ENCODE measurements at regions not wholly inside any gene's neighbourhood (a gene's known extent, or its start where the extent isn't known, plus 50 kb on each side); places are given as distances from the start of the nearest gene placed in this dataset.

DNA sequence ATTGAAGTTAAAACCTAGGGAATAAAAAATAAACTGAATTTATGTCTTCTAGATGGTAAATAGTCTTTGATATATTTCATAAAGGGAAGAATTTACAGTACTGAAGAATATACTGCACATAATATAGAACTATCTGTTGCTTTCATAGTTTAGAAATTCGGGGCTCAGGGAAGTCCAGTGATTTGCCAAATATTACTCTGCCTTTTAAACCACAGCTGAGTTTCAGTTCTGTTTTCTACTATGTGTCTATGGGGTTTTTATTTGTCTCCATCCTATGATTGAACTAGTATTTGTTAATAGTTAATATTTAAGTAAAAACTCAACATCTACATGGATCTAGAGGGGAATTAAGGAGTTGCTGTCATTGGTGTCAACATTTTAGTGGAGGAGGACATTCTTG, 715.0 kb upstream of the CDH8 start:
- no peaks in the 10 kb centered on the region for H3K36me3 ChIP-seq (replicated peaks; ENCODE audit: insufficient read depth, low read depth)
- H2AFZ ChIP-seq: no peak overlapping the region
- no peak overlapping the region for H3K4me2 ChIP-seq
- H3K9me3 ChIP-seq (ENCODE audit: low read depth): no peaks in the 10 kb centered on the region
- no peak overlapping the region for H3K4me3 ChIP-seq
- H3K79me2 ChIP-seq: no peaks in the 10 kb centered on the region
- H4K20me1 ChIP-seq (ENCODE audit: insufficient read depth, poor library complexity, severe bottlenecking): no peaks in the 10 kb centered on the region
- H3K27ac ChIP-seq: no peak overlapping the region
- no peaks in the 10 kb centered on the region for H3K27me3 ChIP-seq
- H3K4me1 ChIP-seq (ENCODE audit: insufficient read depth): no peaks in the 10 kb centered on the region
- H3K9me2 ChIP-seq (replicated peaks; ENCODE audit: insufficient read depth): no peaks in the 10 kb centered on the region
- 77% methylated on average over 1 of the region's 1 CpG for WGBS (ENCODE audit: low lambda C conversion rate, missing lambda C conversion rate)
- DNase-seq (ENCODE audit: low spot score): no peak
- TF ChIP-seq EZH2 (IDR thresholded peaks at IDR 0.05; ENCODE audit: borderline replicate concordance) (no peak), EZH2phosphoT487 (IDR thresholded peaks at IDR 0.05; ENCODE audit: low read depth, severe bottlenecking, unreplicated experiment) (no peak)
- TF ChIP-seq, protein P1, sequence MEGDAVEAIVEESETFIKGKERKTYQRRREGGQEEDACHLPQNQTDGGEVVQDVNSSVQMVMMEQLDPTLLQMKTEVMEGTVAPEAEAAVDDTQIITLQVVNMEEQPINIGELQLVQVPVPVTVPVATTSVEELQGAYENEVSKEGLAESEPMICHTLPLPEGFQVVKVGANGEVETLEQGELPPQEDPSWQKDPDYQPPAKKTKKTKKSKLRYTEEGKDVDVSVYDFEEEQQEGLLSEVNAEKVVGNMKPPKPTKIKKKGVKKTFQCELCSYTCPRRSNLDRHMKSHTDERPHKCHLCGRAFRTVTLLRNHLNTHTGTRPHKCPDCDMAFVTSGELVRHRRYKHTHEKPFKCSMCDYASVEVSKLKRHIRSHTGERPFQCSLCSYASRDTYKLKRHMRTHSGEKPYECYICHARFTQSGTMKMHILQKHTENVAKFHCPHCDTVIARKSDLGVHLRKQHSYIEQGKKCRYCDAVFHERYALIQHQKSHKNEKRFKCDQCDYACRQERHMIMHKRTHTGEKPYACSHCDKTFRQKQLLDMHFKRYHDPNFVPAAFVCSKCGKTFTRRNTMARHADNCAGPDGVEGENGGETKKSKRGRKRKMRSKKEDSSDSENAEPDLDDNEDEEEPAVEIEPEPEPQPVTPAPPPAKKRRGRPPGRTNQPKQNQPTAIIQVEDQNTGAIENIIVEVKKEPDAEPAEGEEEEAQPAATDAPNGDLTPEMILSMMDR (IDR thresholded peaks at IDR 0.05; ENCODE audit: poor library complexity): no peak

DNA sequence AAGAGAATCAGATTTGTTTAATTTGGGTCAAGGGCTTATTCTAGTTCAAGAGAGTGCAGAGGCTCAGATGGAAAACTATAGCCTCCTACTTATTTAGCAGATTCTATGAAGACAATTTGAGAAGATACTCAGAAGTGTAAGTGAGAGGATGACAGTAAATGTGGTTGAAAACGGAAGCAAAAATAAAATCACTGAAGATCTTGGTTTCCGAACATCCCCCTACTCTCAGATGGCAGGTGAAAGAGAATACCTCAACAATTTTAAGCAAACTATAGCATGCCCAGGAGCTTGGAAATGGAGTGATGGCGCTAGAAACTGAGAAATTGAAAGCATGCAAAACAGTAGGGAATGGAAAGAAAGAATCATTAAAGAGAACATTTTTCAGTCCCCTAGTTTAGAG, 705.5 kb upstream of the CDH8 start:
- Histone ChIP-seq H3K79me2 (no peaks in the 10 kb centered on the region), H3K9me2 (replicated peaks; ENCODE audit: insufficient read depth) (no peaks in the 10 kb centered on the region), H3K27me3 (no peaks in the 10 kb centered on the region), H3K9me3 (ENCODE audit: low read depth) (no peaks in the 10 kb centered on the region), H2AFZ (no peak overlapping the region), H4K20me1 (ENCODE audit: insufficient read depth, poor library complexity, severe bottlenecking) (no peaks in the 10 kb centered on the region), H3K27ac (no peak overlapping the region), H3K36me3 (replicated peaks; ENCODE audit: insufficient read depth, low read depth) (no peaks in the 10 kb centered on the region), H3K4me2 (no peak overlapping the region), H3K4me3 (no peak overlapping the region), H3K4me1 (ENCODE audit: insufficient read depth) (no peaks in the 10 kb centered on the region)
- 60% methylated on average over 3 of the region's 3 CpGs for WGBS (ENCODE audit: low lambda C conversion rate, missing lambda C conversion rate)
- TF ChIP-seq EZH2phosphoT487 (IDR thresholded peaks at IDR 0.05; ENCODE audit: low read depth, severe bottlenecking, unreplicated experiment) (no peak), EZH2 (IDR thresholded peaks at IDR 0.05; ENCODE audit: borderline replicate concordance) (no peak)
- TF ChIP-seq, protein P1 (IDR thresholded peaks at IDR 0.05; ENCODE audit: poor library complexity): no peak
- DNase-seq (ENCODE audit: low spot score): no peak

DNA sequence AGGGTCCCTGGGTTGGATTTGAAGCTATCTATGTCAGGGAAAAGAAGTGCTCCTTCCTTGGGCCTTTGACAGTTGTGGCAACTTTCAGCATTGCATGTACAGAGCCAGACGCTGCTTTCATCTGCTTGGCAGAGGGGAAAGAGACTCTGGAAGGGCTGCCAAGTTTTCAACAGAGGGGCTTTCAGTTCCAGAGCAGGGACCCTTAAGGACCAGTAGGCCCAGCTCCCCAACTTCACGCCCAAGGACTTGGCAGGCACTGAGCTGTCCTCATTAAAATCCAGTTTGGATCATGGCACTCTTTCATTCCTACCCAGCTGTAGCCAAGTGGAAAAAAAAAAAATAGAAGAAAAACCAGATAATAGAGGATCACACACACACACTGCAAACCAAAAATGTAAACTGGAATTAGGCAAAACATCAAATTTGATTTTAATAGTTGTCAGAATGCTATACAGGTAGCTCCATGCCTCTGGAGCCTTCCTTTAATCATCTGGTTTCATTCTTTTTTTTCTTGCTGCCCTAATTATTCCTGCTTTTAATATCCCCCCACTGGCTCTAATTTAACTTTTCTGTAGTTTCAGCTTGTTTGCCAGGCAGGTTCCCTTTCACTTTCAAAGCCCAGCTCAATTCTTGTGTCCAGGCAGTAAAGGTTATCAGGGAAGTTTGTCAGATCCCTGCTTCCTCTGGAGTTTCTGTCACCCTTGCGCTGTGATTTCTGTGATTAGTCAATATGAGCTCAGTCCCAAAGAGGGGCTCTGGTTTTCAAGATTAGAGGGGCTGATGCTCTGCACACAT, 702.6 kb upstream of the CDH8 start:
- TF ChIP-seq EZH2 (IDR thresholded peaks at IDR 0.05; ENCODE audit: borderline replicate concordance) (no peak), EZH2phosphoT487 (IDR thresholded peaks at IDR 0.05; ENCODE audit: low read depth, severe bottlenecking, unreplicated experiment) (no peak)
- TF ChIP-seq, protein P1 (IDR thresholded peaks at IDR 0.05; ENCODE audit: poor library complexity): no peak
- Histone ChIP-seq H3K4me3 (no peak overlapping the region), H3K79me2 (no peaks in the 10 kb centered on the region), H3K9me3 (ENCODE audit: low read depth) (no peaks in the 10 kb centered on the region), H3K9me2 (replicated peaks; ENCODE audit: insufficient read depth) (no peaks in the 10 kb centered on the region), H4K20me1 (ENCODE audit: insufficient read depth, poor library complexity, severe bottlenecking) (no peaks in the 10 kb centered on the region), H3K27ac (no peak overlapping the region), H3K4me2 (no peak overlapping the region), H3K36me3 (replicated peaks; ENCODE audit: insufficient read depth, low read depth) (no peaks in the 10 kb centered on the region), H3K27me3 (no peaks in the 10 kb centered on the region), H3K4me1 (ENCODE audit: insufficient read depth) (no peaks in the 10 kb centered on the region), H2AFZ (no peak overlapping the region)
- 77% methylated on average over 3 of the region's 3 CpGs for WGBS (ENCODE audit: low lambda C conversion rate, missing lambda C conversion rate)
- no peak for DNase-seq (ENCODE audit: low spot score)
